ENCODE measurements at regions not wholly inside any gene's neighbourhood (a gene's known extent, or its start where the extent isn't known, plus 50 kb on each side); places are given as distances from the start of the nearest gene placed in this dataset.
"Not testable (repeated sequence)": the region's sequence is repeated elsewhere in the genome, so short reads cannot be mapped to it uniquely, and the experiment has no call there.

GRCh38 chr1:168421399-168422004, 122.3 kb downstream of the XCL2 start:
- DNase-seq (ENCODE audit: low read depth in 2 of 2) = no peak

GRCh38 chr1:168420177-168420576, 123.6 kb downstream of the XCL2 start:
- no peak for DNase-seq (ENCODE audit: low read depth in 2 of 2)

GRCh38 chr1:168419736-168420135, 124.1 kb downstream of the XCL2 start:
- DNase-seq (ENCODE audit: low read depth in 2 of 2) = no peak

GRCh38 chr1:168416220-168416619, 127.6 kb downstream of the XCL2 start:
- no peak for DNase-seq (ENCODE audit: low read depth in 2 of 2)

GRCh38 chr1:168414914-168415313, 128.9 kb downstream of the XCL2 start:
- DNase-seq (ENCODE audit: low read depth in 2 of 2) = no peak

GRCh38 chr1:168410464-168410863, 129.8 kb downstream of the TBX19 start:
- no peak for DNase-seq (ENCODE audit: low read depth in 2 of 2)

GRCh38 chr1:168408884-168409283, 128.2 kb downstream of the TBX19 start:
- DNase-seq (ENCODE audit: low read depth in 2 of 2) = peak in 1 of 2 donors; percentile 22

- no peak for DNase-seq (ENCODE audit: low read depth in 2 of 2)
Observed at GRCh38 chr1:168408539-168408865, 127.8 kb downstream of the TBX19 start.

GRCh38 chr1:168407832-168408538, 127.3 kb downstream of the TBX19 start:
- DNase-seq (ENCODE audit: low read depth in 2 of 2) = no peak

GRCh38 chr1:168405906-168406549, 125.4 kb downstream of the TBX19 start:
- no peak for DNase-seq (ENCODE audit: low read depth in 2 of 2)

GRCh38 chr1:168403140-168403539, 122.5 kb downstream of the TBX19 start:
- DNase-seq (ENCODE audit: low read depth in 2 of 2) = no peak

GRCh38 chr1:168402466-168402865, 121.8 kb downstream of the TBX19 start:
- DNase-seq (ENCODE audit: low read depth in 2 of 2) = not testable (repeated sequence)

GRCh38 chr1:168401341-168401740, 120.7 kb downstream of the TBX19 start:
- DNase-seq (ENCODE audit: low read depth in 2 of 2) = no peak

GRCh38 chr1:168400139-168400538, 119.5 kb downstream of the TBX19 start:
- DNase-seq (ENCODE audit: low read depth in 2 of 2) = no peak

GRCh38 chr1:168397806-168398205, 117.1 kb downstream of the TBX19 start:
- no peak for DNase-seq (ENCODE audit: low read depth in 2 of 2)

- no peak for DNase-seq (ENCODE audit: low read depth in 2 of 2)
Observed at GRCh38 chr1:168396940-168397684, 116.4 kb downstream of the TBX19 start.

GRCh38 chr1:168396508-168396907, 115.8 kb downstream of the TBX19 start:
- DNase-seq (ENCODE audit: low read depth in 2 of 2) = no peak

- DNase-seq (ENCODE audit: low read depth in 2 of 2) = no peak
Observed at GRCh38 chr1:168394858-168395257, 114.2 kb downstream of the TBX19 start.

- DNase-seq (ENCODE audit: low read depth in 2 of 2) = no peak
Observed at GRCh38 chr1:168392958-168393549, 112.4 kb downstream of the TBX19 start.

- DNase-seq (ENCODE audit: low read depth in 2 of 2) = no peak
Observed at GRCh38 chr1:168391851-168392681, 111.4 kb downstream of the TBX19 start.

- no peak for DNase-seq (ENCODE audit: low read depth in 2 of 2)
Observed at GRCh38 chr1:168390271-168390670, 109.6 kb downstream of the TBX19 start.

Data from lung microvascular endothelial cell (primary cell).